22Rv1 (cell line): ENCODE measurements at regions not wholly inside any gene's neighbourhood (a gene's known extent, or its start where the extent isn't known, plus 50 kb on each side); places are given as distances from the start of the nearest gene placed in this dataset.

Experiments
- CTCF ChIP-seq: fragments of 450-650 bp; IDR thresholded peaks from 2 replicates; pipeline ENCODE4 v1.5.1; 2017; ENCODE audit warnings: mild to moderate bottlenecking
- ZFX ChIP-seq: fragments of 450-650 bp; IDR thresholded peaks from 2 replicates; pipeline ENCODE4 v1.6.1; 2017; ENCODE audit warnings: antibody characterized with exemption, borderline replicate concordance

GRCh38 chr7:145919712-145920111 lies 196.9 kb upstream of the CNTNAP2 start:
- TF ChIP-seq CTCF (no peak), ZFX (no peak)
